ENCODE measurements at regions not wholly inside any gene's neighbourhood (a gene's known extent, or its start where the extent isn't known, plus 50 kb on each side); places are given as distances from the start of the nearest gene placed in this dataset.

DNA sequence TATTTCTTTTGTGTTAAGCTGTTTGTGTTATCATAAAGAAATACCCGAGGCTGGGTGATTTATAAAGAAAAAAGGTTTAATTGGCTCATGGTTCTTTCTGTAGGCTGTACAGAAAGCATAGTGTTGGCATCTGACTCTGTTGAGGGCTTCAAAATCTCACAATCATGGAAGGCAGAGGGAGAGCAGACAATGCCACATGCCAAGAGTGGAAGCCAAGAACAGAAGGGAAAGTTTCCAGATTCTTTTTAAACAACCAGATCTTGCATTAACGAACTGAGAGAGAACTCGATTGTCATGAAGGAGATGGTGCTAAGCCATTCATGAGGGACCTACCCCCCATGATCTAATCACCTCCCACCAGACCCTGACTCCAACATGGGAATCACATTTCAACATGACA is 290.1 kb downstream of the BMP2 start:
- no peak overlapping the region for H3K27ac Mint-ChIP-seq
- peaks cover 2 to 7% of the 10 kb centered on the region in 2 donors for H3K9me3 Mint-ChIP-seq
- no peaks in the 10 kb centered on the region for H3K36me3 Mint-ChIP-seq (ENCODE audit: insufficient read depth in 2 of 2)
- DNase-seq (no peak), ATAC-seq (replicated peaks in 1 of 2) (no peak)
- H3K27me3 Mint-ChIP-seq (ENCODE audit: low read depth), result no peaks in the 10 kb centered on the region
- no peaks in the 10 kb centered on the region for H3K4me1 Mint-ChIP-seq (ENCODE audit: low read depth)
- no peak overlapping the region for H3K4me3 Mint-ChIP-seq

DNA sequence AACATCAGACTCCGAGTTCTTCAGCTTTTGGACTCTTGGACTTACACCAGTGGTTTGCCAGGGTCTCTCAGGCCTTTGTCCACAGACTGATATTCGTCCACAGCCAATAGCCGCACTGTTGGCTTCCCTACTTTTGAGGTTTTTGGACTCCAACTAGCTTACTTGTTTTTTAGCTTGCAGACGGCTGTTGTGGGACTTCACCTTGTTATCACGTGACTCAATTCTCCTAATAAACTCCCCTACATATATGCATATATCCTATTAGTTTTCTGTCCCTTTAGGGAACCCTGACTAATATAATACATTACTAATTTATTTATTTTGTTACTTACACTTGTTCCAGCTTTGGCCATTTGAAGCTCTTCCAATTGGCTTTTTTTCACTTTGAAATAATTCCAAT is 311.3 kb downstream of the BMP2 start:
- DNase-seq, result no peak

DNA sequence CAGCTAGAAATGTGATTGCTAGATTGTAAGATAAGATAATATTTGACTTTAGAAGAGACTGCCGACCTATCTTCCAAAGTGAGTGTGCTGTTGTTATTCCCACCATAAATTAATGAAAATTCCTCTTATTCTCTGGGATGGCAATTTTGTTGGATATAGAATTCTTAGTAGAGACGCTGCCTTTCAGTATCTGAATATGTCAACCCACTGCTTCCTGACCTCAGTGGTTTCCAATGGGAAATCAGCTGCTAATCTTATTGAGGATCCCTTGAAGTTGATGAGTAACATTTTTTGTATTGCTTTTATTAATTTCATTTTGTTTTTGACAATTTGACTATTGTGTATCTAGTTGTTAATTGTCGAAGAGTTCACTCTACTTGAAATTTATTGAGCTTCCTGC is 313.0 kb downstream of the BMP2 start:
- H3K4me3 Mint-ChIP-seq, result no peak overlapping the region
- no peaks in the 10 kb centered on the region for H3K36me3 Mint-ChIP-seq (ENCODE audit: insufficient read depth in 2 of 2)
- H3K4me1 Mint-ChIP-seq (ENCODE audit: low read depth), result no peaks in the 10 kb centered on the region
- ATAC-seq (replicated peaks in 1 of 2) (no peak), DNase-seq (no peak)
- H3K27me3 Mint-ChIP-seq (ENCODE audit: low read depth), result no peaks in the 10 kb centered on the region
- no peak overlapping the region for H3K27ac Mint-ChIP-seq
- peaks cover 2 to 7% of the 10 kb centered on the region in 2 donors for H3K9me3 Mint-ChIP-seq

More for the DNA sequence above, 311.3 kb downstream of the BMP2 start:
- Mint-ChIP-seq H3K4me1 (ENCODE audit: low read depth) (no peaks in the 10 kb centered on the region), H3K27me3 (ENCODE audit: low read depth) (no peaks in the 10 kb centered on the region), H3K27ac (no peak overlapping the region), H3K4me3 (no peak overlapping the region), H3K36me3 (ENCODE audit: insufficient read depth in 2 of 2) (no peaks in the 10 kb centered on the region), H3K9me3 (peaks cover 2 to 7% of the 10 kb centered on the region in 2 donors)
- no peak for ATAC-seq (replicated peaks in 1 of 2)

DNA sequence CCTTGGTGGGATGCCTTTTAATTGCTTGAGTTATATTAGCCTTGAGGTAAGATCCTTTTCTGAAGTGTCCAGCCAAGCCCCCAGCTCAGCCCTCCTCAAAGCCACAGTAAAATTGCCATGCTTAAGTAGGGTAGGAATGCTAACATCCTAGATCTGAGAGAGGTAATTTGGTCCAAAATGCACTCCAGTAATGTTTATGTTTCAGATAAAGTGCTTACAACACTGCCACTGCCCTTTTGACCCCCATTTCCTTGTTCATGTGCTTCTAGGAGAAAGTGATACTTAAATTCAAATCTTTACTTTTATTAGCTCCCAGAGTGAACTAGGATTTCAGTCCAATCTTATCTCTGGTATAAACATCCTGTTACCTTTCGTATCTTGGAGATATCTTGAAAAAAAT is 318.0 kb downstream of the BMP2 start:
- Mint-ChIP-seq H3K27me3 (ENCODE audit: low read depth) (no peaks in the 10 kb centered on the region), H3K4me1 (ENCODE audit: low read depth) (no peaks in the 10 kb centered on the region), H3K9me3 (peaks cover 2 to 14% of the 10 kb centered on the region in 2 donors), H3K4me3 (no peak overlapping the region), H3K27ac (no peak overlapping the region), H3K36me3 (ENCODE audit: insufficient read depth in 2 of 2) (no peaks in the 10 kb centered on the region)
- ATAC-seq (replicated peaks in 1 of 2), result no peak
- no peak for DNase-seq

DNA sequence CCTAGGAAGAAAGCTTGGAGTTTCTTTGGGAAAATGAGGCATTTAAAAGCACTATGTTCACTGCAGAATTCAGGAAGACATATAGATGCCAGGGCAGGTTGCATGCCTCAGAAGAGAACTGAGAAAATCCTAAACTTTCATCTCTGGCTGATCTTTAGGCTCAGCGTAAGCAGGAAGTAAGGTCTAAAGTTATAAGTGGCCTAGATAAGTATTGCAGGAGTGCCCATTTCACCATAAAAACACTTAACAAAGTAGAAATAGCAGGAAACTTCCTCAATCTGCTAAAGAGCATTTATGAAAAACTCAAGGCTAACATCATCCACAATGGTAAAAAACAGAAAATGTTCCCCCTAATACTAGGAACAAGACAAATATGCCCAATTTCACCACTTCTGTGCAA is 320.3 kb downstream of the BMP2 start:
- Mint-ChIP-seq H3K9me3 (peaks cover 3 to 14% of the 10 kb centered on the region in 2 donors), H3K36me3 (ENCODE audit: insufficient read depth in 2 of 2) (no peaks in the 10 kb centered on the region), H3K4me3 (no peak overlapping the region), H3K27me3 (ENCODE audit: low read depth) (no peaks in the 10 kb centered on the region), H3K4me1 (ENCODE audit: low read depth) (no peaks in the 10 kb centered on the region), H3K27ac (no peak overlapping the region)
- ATAC-seq (replicated peaks in 1 of 2), result no peak
- no peak for DNase-seq

DNA sequence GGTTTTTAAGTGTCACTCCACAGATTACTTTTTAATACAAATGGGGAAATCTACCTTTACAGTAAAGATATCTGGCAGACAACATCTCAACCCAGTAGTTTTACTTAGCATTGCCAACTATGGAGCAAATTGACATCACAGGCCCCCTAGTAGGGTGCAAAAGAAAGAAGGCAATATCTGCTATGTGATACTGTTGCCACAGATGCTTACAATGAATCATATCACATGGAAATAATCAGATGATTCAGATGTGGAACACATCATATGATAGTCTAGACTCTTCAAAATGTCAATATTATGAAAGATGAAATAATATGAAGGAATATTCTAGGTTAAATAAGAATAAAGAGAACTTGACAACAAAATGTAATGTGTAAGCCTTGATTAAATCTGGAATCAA is 322.5 kb downstream of the BMP2 start:
- Mint-ChIP-seq H3K9me3 (peaks cover 3 to 14% of the 10 kb centered on the region in 2 donors), H3K4me3 (no peak overlapping the region), H3K27ac (no peak overlapping the region), H3K4me1 (ENCODE audit: low read depth) (no peaks in the 10 kb centered on the region), H3K36me3 (ENCODE audit: insufficient read depth in 2 of 2) (no peaks in the 10 kb centered on the region), H3K27me3 (ENCODE audit: low read depth) (no peaks in the 10 kb centered on the region)
- DNase-seq, result no peak
- no peak for ATAC-seq (replicated peaks in 1 of 2)

DNA sequence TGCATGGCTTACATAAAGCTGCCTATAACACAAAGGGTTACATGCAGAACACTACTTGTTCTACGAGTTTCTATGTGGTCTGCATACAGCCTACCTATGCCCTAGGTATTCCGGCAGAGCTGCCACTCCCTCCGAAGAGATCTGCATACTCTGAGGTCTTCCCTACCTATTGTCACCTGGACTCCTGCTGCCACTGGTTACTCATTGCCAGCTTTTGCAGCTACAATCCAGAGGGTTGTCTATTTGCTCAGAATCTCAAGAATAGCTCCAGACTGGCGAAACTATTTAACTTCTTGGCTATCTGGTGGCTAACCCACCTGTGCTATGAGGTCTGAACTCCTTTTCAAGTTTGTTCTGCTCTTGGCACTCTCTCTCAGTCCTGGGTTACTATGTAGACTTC is 323.3 kb downstream of the BMP2 start:
- DNase-seq, result no peak
- no peaks in the 10 kb centered on the region for H3K36me3 Mint-ChIP-seq (ENCODE audit: insufficient read depth in 2 of 2)
- H3K4me3 Mint-ChIP-seq, result no peak overlapping the region
- H3K27ac Mint-ChIP-seq, result no peak overlapping the region
- no peaks in the 10 kb centered on the region for H3K4me1 Mint-ChIP-seq (ENCODE audit: low read depth)
- H3K27me3 Mint-ChIP-seq (ENCODE audit: low read depth), result no peaks in the 10 kb centered on the region
- ATAC-seq (replicated peaks in 1 of 2), result no peak
- peaks cover 3 to 14% of the 10 kb centered on the region in 2 donors for H3K9me3 Mint-ChIP-seq

DNA sequence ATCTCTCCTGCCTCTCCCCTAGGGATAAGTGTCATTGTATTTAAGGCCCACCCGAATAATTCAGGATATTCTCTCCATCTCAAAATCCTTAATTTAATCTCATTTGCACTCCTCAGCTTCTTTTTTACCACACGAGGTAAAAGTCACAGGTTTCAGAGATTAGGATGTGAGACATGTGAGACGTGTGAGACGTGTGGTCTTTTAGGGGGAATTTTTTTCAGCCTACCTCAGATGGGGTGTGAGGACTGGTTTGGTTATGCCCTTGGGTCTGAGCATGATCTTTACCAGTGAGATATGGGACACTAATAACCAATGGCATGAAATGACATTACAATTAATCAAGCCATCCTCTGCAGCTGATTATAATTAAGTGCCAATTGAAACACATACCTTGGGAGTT is 324.2 kb downstream of the BMP2 start:
- no peaks in the 10 kb centered on the region for H3K27me3 Mint-ChIP-seq (ENCODE audit: low read depth)
- peaks cover 1 to 13% of the 10 kb centered on the region in 2 donors for H3K9me3 Mint-ChIP-seq
- no peak for ATAC-seq (replicated peaks in 1 of 2)

DNA sequence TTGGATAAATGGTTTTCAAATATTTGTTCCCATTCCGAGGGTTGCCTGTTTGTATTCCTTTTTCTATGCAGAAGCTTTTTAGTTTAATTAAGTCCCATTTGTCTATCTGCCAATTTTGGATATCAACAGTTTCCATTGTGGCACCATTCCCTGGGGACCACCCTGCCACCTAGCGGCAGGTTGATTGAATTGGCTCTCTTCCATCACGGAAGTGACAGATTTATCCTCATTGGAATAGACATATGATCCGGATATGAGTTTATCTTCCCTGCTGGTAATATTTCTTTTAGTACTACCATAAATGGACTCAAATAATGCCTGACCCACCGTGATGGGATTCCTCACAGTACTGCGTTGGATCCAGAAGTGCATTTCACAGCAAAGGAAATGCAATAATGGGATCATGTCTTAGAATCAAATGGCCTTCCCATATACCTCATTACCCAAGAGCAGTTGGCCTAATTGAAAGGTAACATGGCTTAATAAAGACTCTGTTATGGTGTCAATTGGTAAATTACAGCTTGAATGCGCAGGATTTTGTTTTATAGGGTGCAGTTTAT is 327.0 kb downstream of the BMP2 start:
- H3K36me3 Mint-ChIP-seq (ENCODE audit: insufficient read depth in 2 of 2), result no peaks in the 10 kb centered on the region
- no peak overlapping the region for H3K4me3 Mint-ChIP-seq
- DNase-seq (peak in 1 of 2 donors; percentile 6), ATAC-seq (replicated peaks in 1 of 2) (no peak)
- no peaks in the 10 kb centered on the region for H3K27me3 Mint-ChIP-seq (ENCODE audit: low read depth)
- peaks cover 6 to 10% of the 10 kb centered on the region in 2 donors for H3K9me3 Mint-ChIP-seq
- H3K4me1 Mint-ChIP-seq (ENCODE audit: low read depth), result no peaks in the 10 kb centered on the region
- no peak overlapping the region for H3K27ac Mint-ChIP-seq

More for the DNA sequence above, 324.2 kb downstream of the BMP2 start:
- Mint-ChIP-seq H3K4me1 (ENCODE audit: low read depth) (no peaks in the 10 kb centered on the region), H3K36me3 (ENCODE audit: insufficient read depth in 2 of 2) (no peaks in the 10 kb centered on the region), H3K4me3 (no peak overlapping the region), H3K27ac (no peak overlapping the region)
- DNase-seq, result no peak

DNA sequence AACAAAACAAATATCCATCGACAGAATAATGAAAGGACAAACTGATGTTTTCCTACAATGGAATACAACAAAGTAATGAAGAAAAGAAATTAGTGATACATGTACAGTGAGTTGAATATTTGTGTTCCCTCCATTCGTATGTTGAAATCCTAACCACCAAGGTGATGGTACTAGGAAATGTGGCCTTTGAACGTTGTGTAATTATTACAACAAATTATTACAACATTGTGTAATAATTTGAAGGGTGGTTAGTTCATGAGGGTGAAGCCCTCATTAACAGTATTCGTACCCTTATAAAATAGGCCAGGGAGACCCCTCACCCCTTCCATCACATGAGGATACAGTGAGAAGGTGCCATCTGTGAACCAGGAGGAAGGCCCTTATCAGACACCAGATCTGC is 339.4 kb downstream of the BMP2 start:
- no peaks in the 10 kb centered on the region for H3K27me3 Mint-ChIP-seq (ENCODE audit: low read depth)
- no peak overlapping the region for H3K4me3 Mint-ChIP-seq
- no peak overlapping the region for H3K27ac Mint-ChIP-seq
- no peaks in the 10 kb centered on the region for H3K36me3 Mint-ChIP-seq (ENCODE audit: insufficient read depth in 2 of 2)
- no peaks in the 10 kb centered on the region for H3K4me1 Mint-ChIP-seq (ENCODE audit: low read depth)
- peaks cover 2 to 13% of the 10 kb centered on the region in 2 donors for H3K9me3 Mint-ChIP-seq
- DNase-seq (no peak), ATAC-seq (replicated peaks in 1 of 2) (no peak)

DNA sequence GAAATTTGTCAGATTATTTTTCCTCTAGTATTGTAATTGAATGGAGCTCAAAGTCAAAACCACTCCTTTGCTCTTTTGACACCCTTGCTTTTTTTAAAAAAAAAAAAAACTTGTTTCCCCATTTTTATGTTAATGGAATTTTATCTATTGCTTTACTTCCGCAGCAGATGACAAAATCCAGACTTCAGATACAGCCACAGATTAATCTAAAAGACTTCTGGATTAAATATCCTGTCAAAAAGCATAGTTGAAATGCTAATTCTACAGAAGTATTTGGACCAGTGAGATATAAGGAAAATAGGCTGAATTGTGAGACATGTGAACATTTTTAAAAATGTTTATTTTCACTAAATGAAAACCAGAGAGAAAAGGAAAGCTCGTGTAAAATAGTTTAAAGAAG is 341.4 kb downstream of the BMP2 start:
- Mint-ChIP-seq H3K27me3 (ENCODE audit: low read depth) (no peaks in the 10 kb centered on the region), H3K4me1 (ENCODE audit: low read depth) (no peaks in the 10 kb centered on the region)

DNA sequence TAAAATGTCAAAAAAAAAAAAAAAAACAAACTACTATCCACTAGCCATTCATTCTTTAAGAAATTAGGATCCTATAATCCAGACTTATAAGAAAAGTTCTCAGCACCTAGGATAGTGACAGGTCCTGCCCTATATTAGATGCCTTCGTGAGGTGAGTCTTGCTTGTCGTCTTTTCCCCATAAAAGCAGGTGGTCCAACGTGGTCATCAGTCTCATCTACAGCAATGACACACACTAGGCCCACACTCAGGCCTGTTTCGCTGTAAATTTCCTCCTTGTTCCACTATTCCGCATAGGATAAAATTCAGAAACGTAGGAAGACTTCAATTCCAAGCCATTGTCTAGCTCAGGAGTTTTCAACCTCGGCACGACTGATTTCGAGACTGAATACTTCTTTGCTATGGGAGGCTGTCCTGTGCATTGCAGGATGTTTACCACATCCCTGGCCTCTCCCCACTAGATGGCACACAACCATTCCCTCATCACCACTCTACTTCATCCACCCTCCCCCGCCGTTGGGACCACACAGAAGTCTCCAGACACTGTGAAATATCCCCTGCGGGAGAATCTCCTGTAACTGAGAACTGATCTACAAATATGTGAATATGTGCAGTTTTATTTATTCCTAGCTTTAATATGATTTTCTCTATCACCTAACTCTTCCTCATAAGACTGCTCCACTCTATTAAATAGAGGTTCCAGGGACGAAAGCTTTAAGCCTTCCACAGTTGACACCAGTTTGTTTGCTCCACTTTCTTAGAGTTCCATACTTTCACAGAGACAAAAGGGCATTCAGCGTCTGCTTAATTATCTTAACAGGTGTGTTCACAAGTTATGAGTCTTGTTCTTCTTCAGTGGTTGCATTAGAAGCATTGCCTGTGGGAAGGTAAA is 346.3 kb downstream of the BMP2 start:
- ATAC-seq (replicated peaks in 1 of 2) (no peak), DNase-seq (no peak)
- peaks cover 4 to 8% of the 10 kb centered on the region in 2 donors for H3K9me3 Mint-ChIP-seq
- no peaks in the 10 kb centered on the region for H3K36me3 Mint-ChIP-seq (ENCODE audit: insufficient read depth in 2 of 2)
- no peaks in the 10 kb centered on the region for H3K27me3 Mint-ChIP-seq (ENCODE audit: low read depth)
- H3K4me3 Mint-ChIP-seq, result no peak overlapping the region
- H3K4me1 Mint-ChIP-seq (ENCODE audit: low read depth), result no peaks in the 10 kb centered on the region
- no peak overlapping the region for H3K27ac Mint-ChIP-seq

More for the DNA sequence above, 341.4 kb downstream of the BMP2 start:
- H3K27ac Mint-ChIP-seq, result no peak overlapping the region
- no peaks in the 10 kb centered on the region for H3K36me3 Mint-ChIP-seq (ENCODE audit: insufficient read depth in 2 of 2)
- no peak overlapping the region for H3K4me3 Mint-ChIP-seq
- no peak for ATAC-seq (replicated peaks in 1 of 2)
- no peak for DNase-seq
- H3K9me3 Mint-ChIP-seq, result peaks cover 3 to 13% of the 10 kb centered on the region in 2 donors

DNA sequence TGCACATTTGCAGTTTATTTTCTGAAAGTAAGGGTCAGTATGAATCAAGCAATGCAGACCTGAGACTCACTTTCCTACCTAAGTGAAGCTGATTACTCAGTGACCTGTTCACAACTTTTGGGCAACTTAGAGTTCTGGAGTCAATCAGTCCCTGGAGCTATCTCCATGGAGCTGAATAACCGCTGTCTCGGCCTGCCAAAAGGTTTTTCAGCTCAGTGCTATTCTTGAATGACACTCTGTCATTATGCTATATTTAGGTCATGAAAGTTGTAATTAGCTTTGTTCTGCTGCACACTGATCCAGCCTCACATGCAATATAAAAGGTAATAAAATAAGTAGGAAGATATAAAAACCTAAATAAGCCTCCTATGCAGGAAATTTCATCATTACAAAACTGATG is 356.0 kb downstream of the BMP2 start:
- H3K36me3 Mint-ChIP-seq (ENCODE audit: insufficient read depth in 2 of 2), result no peaks in the 10 kb centered on the region
- ATAC-seq (replicated peaks in 1 of 2), result no peak

More for the DNA sequence above, 356.0 kb downstream of the BMP2 start:
- no peaks in the 10 kb centered on the region for H3K4me1 Mint-ChIP-seq (ENCODE audit: low read depth)
- no peaks in the 10 kb centered on the region for H3K27me3 Mint-ChIP-seq (ENCODE audit: low read depth)
- H3K4me3 Mint-ChIP-seq, result no peak overlapping the region
- H3K27ac Mint-ChIP-seq, result no peak overlapping the region
- H3K9me3 Mint-ChIP-seq, result peaks cover 4 to 5% of the 10 kb centered on the region in 2 donors
- DNase-seq, result no peak

All from activated T-cell treated with anti-CD3 and anti-CD28 coated beads, Interleukin-2, amount 50 U/mL, for 72 hours (primary cell).